HUDEP-2 (cell line): ENCODE measurements at regions not wholly inside any gene's neighbourhood (a gene's known extent, or its start where the extent isn't known, plus 50 kb on each side); places are given as distances from the start of the nearest gene placed in this dataset.
A peak's percentile ranks its signal among the peaks of the same experiment; 100 is the strongest.
"Not testable (repeated sequence)": the region's sequence is repeated elsewhere in the genome, so short reads cannot be mapped to it uniquely, and the experiment has no call there.

ENCODE experiments used
- DNase-seq, 76 experiments: peaks; one replicate each; lab custom pipeline; 2025; ENCODE audit not compliant: unreplicated experiment in 76 of 76; lab: John Stamatoyannopoulos, UW

GRCh38 chr1:121048769-121049443 lies 135.2 kb downstream of the FAM72B start:
- DNase-seq = not testable (repeated sequence)

DNA sequence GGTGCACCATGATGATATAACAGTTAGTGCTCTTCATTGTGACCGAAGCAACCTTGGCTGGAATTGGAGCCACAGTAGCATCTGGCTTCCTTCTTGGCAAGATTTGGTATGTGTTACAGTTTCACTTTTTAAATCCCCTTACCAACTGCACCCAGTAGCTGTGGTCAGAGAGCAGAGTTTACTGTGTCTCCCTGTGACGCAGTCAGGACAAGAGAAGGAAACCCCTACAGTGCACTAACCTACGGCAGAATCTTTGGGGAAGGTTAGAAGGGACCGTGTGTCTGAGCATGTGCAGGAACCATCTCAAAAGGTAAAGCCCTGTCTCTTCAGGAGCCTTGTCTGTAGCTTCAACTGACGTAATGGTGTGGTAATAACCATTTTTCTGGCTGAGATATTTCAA lies 134.0 kb downstream of the FAM72B start:
- not testable (repeated sequence) for DNase-seq

- not testable (repeated sequence) for DNase-seq
These were observed 132.9 kb downstream of the FAM72B start for GRCh38 chr1:121051161-121051790.

- DNase-seq = not testable (repeated sequence)
These were observed 132.0 kb downstream of the FAM72B start for GRCh38 chr1:121052081-121052660.

- DNase-seq = not testable (repeated sequence)
These were observed 129.2 kb downstream of the FAM72B start for GRCh38 chr1:121054928-121055327.

- not testable (repeated sequence) for DNase-seq
These were observed 117.2 kb downstream of the FAM72B start for GRCh38 chr1:121066925-121067324.

GRCh38 chr1:121068738-121069499 lies 115.2 kb downstream of the FAM72B start:
- DNase-seq = not testable (repeated sequence)

DNA sequence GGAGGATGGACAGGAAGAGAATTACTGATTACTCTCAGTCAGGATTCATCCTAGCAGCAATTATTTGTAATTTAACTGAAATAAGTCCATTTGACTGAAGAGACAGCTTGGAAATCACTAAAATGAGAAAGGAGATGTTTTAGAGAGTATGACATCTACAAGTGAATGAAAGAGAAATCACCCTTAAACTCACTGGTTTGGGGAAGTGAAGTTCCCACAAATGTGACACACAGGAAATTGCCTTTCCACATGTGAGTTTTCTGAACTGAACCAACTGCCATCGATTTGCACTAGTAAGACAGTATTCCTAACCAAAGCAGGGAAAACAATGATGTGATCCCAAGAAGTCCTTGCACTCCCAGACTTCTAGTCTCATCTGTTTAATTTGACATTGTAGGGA lies 110.3 kb downstream of the FAM72B start:
- DNase-seq = not testable (repeated sequence)

DNA sequence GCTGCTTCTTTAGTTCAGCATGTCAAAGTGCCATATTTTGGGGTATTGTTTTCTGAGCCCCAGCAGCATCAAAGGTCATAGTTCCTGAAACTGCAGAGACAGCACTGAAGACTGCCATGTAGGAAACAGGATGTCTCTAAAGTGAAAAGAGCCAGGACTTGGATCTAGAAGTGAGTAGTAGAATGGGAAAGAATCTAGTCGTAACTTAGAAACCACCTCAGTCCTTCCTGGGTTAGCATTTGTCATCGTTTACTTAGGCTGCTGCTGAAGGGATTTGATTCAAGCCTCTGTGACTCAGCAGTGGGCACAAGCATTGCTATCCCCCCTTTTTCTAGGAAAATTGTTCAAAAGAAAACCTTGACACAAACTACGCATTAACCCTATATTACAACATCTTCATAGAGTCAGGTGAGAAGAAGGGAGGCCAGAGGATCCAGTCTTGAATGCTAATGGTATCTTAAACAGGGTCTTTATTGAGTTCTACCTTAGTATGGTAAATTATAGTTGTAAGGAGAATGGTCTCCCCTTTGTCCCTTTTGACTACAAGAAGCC lies 108.8 kb downstream of the FAM72B start:
- not testable (repeated sequence) for DNase-seq

DNA sequence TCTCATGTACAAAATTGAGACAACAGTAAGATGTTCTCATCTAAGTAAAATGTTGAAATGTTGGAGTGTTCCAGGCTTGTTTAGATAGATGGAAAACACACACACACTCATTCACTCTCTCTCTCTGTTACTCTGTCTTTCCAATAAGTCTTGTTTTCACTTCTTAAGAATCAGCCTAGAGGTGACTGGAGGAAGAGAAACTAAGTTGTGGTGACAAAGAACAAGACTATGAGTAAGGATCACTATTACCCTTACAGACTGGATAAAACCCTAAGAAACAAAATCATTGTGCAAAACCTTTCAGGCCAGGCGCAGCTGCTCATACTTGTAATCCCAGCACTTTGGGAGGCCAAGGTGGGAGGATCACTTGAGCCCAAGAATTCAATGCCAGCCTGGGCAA lies 107.5 kb downstream of the FAM72B start:
- DNase-seq = not testable (repeated sequence)

DNA sequence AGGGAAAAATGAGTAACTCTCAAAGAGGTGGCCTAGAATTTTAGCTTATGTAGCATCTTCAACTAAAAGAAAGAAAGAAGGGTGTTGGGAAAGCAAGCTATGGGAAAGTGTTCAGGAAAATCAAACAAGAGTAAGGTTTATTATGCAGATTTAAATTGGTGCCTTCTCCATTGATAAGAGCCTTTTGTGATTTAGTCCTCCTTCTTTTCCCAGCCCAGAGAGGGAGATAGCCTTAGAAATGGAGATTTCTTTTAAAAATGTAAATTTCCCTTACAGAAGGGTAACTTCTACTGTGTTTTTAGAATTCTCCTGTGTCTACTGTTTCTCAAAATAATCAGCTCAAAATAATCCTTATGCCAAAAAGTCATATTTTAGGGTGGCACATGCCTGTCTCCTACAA lies 104.5 kb downstream of the FAM72B start:
- DNase-seq = not testable (repeated sequence)

DNA sequence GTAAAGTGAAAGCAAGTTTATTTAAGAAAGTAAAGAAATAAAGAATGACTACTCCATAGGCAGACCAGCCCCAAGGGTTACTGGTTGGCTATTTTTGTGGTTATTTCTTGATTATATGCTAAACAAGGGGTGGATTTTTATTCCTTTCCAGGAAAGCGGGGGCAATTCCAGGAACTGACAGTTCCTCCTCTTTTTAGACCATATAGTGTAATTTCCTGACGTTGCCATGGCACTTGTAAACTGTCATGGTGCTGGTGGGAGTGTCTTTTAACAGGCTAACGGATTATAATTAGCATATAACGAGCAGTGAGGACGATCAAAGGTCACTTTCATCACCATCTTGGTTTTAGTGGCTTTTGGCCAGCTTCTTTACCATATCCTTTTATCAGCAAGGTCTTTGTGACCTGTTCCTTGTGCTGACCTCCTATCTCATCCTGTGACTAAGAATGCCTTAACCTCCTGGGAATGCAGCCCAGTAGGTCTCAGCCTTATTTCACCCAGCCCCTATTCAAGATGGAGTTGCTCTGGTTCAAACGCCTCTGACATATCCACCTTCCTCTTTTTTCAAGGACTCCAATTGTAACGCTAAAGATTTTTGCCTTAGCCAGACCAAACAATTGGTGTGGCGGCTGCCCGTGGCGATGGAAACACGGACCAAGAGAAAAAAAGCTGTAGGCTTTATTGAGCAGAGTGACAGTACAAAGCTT lies 103.8 kb downstream of the FAM72B start:
- peak in 10 of 76 experiments; percentile 2 to 64 (median 32) for DNase-seq

- DNase-seq = not testable (repeated sequence)
These were observed 103.3 kb downstream of the FAM72B start for GRCh38 chr1:121080904-121081264.

DNA sequence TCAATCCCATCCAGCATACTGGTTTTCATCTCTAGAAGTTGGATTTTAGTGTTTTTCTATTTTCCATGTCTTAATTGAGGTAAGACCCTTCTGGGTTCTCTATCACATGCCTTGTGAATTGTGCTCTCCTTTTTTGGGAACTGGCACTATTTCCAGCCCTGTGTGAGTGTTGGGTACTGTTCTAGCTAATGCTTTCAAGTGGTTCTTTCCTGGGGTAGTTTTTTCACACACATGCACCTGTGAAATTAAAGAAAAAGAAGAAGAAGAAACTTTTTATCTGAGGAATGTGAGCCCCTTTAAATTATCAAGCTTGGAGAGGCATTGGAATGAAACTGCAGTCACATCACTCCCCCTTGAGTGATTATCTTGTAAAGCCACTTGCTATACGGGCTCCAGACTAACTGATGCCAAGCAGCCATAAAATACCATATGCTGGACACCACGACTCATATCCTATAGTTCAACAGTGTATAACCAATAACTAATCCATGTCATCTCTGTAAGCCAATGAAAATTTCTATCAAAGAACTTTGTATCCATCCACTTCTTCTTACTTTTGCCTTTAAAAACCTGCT lies 102.4 kb downstream of the FAM72B start:
- not testable (repeated sequence) for DNase-seq

- not testable (repeated sequence) for DNase-seq
These were observed 101.1 kb downstream of the FAM72B start for GRCh38 chr1:121082995-121083394.

GRCh38 chr1:121086249-121086648 lies 97.9 kb downstream of the FAM72B start:
- DNase-seq = not testable (repeated sequence)

- DNase-seq = not testable (repeated sequence)
These were observed 96.9 kb downstream of the FAM72B start for GRCh38 chr1:121087221-121087620.

GRCh38 chr1:121088568-121088967 lies 95.6 kb downstream of the FAM72B start:
- DNase-seq = not testable (repeated sequence)

DNA sequence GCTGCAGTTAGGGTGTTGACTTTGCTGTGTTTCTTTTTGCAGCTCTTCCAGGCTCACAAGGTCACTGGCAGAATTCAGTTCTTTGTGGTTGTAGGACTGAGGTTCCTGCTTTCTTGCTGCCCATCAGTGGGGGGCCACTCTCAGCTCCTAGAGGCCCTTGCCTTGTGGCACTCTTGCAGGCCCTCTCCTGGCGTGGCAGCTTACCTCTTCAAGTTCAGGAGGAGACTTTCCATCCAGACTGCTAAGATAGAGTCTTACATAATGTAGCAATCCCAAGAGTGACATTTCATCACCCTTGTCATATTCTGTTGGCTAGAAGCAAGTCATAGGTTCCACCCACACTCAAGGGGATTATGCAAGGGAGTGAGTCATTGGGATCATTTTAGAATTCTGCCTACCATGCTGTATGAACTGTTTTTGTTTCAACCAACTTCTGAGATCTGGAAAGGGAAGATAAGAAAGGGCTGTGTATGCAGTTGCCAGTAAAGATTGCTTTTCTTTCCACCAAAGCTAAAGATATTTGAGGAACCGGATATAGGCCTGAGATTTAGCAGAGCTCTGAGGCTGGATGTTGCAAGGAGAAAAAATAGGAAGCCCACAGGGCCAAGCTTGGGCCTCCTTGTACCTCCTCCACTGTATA lies 91.7 kb downstream of the FAM72B start:
- DNase-seq = peak in 15 of 76 experiments; percentile 1 to 53 (median 23)
